ENCODE measurements at regions not wholly inside any gene's neighbourhood (a gene's known extent, or its start where the extent isn't known, plus 50 kb on each side); places are given as distances from the start of the nearest gene placed in this dataset.

GRCh38 chr5:74576941-74577456 lies 63.5 kb downstream of the ENC1 start:
- intact Hi-C loops (cut with DNase I), result no loop called here

GRCh38 chr5:74575741-74576538 lies 64.6 kb downstream of the ENC1 start:
- no peak for TF ChIP-seq CTCF (IDR thresholded peaks at IDR 0.05)
- Histone ChIP-seq H3K4me3 (no peak overlapping the region), H3K27me3 (ENCODE audit: insufficient read depth in 3 of 3, low read length in 2 of 3) (no peaks in the 10 kb centered on the region), H3K9me3 (no peaks in the 10 kb centered on the region), H3K4me1 (no peaks in the 10 kb centered on the region), H3K27ac (peak overlapping the region; percentile 44), H3K36me3 (ENCODE audit: insufficient read depth in 1 of 2, low read depth in 1 of 2) (no peaks in the 10 kb centered on the region)
- no peak for DNase-seq
- intact Hi-C loops (cut with DNase I), result no loop called here
- peak; percentile 87 to 91 (median 88) for ATAC-seq
- WGBS, 3 donors, result 74 to 75% (median 75%) methylated on average over 15 of the region's 15 CpGs

More at GRCh38 chr5:74576941-74577456, 63.5 kb downstream of the ENC1 start:
- no peak for DNase-seq
- Histone ChIP-seq H3K36me3 (ENCODE audit: insufficient read depth in 1 of 2, low read depth in 1 of 2) (no peaks in the 10 kb centered on the region), H3K27me3 (ENCODE audit: insufficient read depth in 3 of 3, low read length in 2 of 3) (no peaks in the 10 kb centered on the region), H3K9me3 (no peaks in the 10 kb centered on the region), H3K4me3 (no peak overlapping the region), H3K4me1 (no peaks in the 10 kb centered on the region), H3K27ac (peak overlapping the region; percentile 44)
- peak in 3 of 4 donors; percentile 23 to 59 (median 34) for ATAC-seq
- no peak for TF ChIP-seq CTCF (IDR thresholded peaks at IDR 0.05)
- WGBS, 3 donors, result 68 to 73% (median 69%) methylated on average over 6 of the region's 6 CpGs

GRCh38 chr5:74570250-74570649 lies 70.3 kb downstream of the ENC1 start:
- Histone ChIP-seq H3K4me3 (no peak overlapping the region), H3K27ac (no peak overlapping the region), H3K4me1 (no peaks in the 10 kb centered on the region), H3K9me3 (peaks cover 8% of the 10 kb centered on the region), H3K36me3 (ENCODE audit: insufficient read depth in 1 of 2, low read depth in 1 of 2) (no peaks in the 10 kb centered on the region), H3K27me3 (ENCODE audit: insufficient read depth in 3 of 3, low read length in 2 of 3) (no peaks in the 10 kb centered on the region)
- 83 to 88% (median 84%) methylated on average over 2 of the region's 2 CpGs for WGBS, 3 donors
- intact Hi-C loops (cut with DNase I), result no loop called here
- no peak for TF ChIP-seq CTCF (IDR thresholded peaks at IDR 0.05)
- DNase-seq, result no peak
- no peak for ATAC-seq

GRCh38 chr5:74567411-74567995 lies 73.0 kb downstream of the ENC1 start:
- H3K36me3 ChIP-seq (ENCODE audit: insufficient read depth in 1 of 2, low read depth in 1 of 2), result no peaks in the 10 kb centered on the region
- no peak overlapping the region for H3K4me3 ChIP-seq
- peaks cover 8% of the 10 kb centered on the region for H3K9me3 ChIP-seq
- WGBS, 3 donors, result 75 to 84% (median 83%) methylated on average over 4 of the region's 4 CpGs
- ATAC-seq (no peak), DNase-seq (no peak)
- no peaks in the 10 kb centered on the region for H3K4me1 ChIP-seq
- no peaks in the 10 kb centered on the region for H3K27me3 ChIP-seq (ENCODE audit: insufficient read depth in 3 of 3, low read length in 2 of 3)
- H3K27ac ChIP-seq, result no peak overlapping the region
- intact Hi-C loops (cut with DNase I), result no loop called here
- TF ChIP-seq CTCF (IDR thresholded peaks at IDR 0.05), result no peak
